GM19372 (cell line): ENCODE measurements at regions not wholly inside any gene's neighbourhood (a gene's known extent, or its start where the extent isn't known, plus 50 kb on each side); places are given as distances from the start of the nearest gene placed in this dataset.

Source experiments
- ATAC-seq: cut with Tn5 transposase; IDR thresholded peaks from one replicate; pipeline ENCODE4 v1.9.1; 2021; ENCODE audit warnings: mild to moderate bottlenecking, low read depth, moderate library complexity; ENCODE audit not compliant: unreplicated experiment

DNA sequence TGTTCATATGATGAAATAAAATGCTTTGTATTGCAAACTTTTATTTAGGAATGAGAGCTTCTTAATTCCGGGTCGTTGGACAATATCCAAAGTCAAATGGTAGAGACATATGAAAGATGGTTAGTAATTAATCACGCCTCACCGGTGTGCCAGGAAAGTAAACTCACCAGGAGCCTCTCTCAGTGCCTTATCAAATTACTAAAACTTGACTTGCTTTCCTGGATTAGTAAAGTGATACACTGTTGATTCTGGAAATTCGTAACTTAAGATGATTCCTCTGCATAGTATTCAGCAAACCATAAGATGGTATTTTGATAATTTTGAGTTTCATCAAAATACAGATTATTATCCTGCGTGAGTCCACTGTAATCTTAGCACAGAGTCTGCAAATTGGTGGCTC is 115.2 kb downstream of the PAX1 start:
- ATAC-seq = no peak

- no peak for ATAC-seq
Measured at GRCh38 chr20:21820045-21820444, 114.6 kb downstream of the PAX1 start.

DNA sequence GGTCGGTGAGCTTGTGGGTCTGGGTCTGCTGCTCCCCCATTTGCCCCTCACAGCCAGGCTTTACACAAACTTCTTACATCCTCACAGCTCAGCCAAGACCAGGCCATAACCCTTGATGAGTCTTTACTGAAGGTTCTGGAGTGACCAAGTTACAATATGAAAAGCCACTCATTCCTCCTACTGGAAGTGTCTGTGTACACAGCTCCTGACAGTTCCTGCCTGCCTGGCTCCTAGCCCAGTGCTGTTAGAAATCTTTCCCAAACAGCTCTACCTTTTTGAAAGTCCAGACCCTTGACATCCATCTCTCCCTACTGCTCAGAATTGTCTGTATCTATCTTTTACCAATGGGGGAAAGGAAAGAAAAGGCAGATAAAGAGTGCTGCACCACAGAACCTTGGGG is 106.9 kb downstream of the PAX1 start:
- no peak for ATAC-seq

DNA sequence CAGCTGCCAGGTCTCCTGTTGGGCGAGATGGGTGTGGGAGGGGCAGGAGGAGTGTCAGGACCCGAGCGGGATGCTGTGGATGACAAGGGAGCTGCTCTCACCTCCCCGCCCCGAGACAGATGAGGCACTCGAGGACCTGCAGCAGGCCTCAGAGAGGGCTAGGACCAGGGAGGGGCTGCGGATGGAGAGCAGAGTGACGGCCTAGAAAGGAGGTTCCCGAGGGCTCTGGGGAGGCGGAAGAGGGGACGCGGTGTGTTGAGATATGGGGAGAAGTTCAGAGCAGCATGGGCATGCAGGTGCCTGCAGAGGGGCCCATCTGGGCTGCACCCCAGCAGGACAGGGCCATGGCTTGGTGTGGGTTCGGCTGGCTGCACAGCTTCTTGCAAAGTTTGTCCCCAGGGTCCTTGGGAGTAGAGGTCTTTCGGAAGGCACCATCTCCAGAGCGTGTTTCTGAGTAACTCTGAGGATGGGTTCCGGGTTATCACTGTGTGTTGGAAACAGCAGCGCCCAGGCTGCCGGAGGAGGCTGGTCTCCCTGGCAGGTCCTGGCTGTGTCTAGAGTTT is 104.6 kb downstream of the PAX1 start:
- no peak for ATAC-seq

DNA sequence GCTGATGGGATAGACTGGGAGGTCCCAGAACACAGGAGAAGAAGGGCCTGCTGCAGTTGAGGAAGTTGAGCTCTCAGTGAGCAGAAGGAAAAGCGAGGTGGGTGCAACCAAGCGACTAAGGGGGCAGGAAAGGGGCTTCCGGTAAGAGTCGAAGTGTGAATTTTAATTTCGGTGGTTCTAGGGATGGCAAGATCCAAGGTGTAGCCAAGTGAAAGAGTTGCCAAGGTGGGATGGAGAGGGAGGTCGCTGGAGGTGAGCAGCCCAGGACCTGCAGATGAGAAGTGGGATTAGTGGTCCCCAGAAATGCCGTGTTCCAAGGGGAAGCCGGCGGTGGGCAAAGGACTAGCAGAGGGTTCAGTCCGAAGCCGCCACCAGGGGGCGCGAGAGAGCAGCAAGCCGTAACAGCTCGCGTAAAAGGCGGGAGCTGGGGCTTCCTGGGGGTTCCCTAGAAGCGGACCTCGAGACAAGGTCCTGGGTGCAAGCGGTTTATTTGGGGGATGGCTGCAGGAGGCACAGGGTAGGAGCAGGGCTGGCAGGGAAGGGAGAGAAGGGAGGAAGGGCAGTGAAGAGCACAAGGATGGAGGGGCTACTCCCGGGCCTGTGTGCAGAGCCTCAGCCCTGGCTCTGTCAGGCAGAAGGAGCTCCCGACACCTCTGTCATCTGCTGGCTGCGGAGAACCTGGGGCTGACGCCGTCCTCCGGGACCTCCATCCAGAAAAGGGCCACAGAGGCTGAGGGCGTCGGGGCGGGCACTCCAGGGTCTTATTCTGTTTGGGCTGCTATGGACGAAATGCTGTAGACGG is 103.6 kb downstream of the PAX1 start:
- ATAC-seq = no peak

DNA sequence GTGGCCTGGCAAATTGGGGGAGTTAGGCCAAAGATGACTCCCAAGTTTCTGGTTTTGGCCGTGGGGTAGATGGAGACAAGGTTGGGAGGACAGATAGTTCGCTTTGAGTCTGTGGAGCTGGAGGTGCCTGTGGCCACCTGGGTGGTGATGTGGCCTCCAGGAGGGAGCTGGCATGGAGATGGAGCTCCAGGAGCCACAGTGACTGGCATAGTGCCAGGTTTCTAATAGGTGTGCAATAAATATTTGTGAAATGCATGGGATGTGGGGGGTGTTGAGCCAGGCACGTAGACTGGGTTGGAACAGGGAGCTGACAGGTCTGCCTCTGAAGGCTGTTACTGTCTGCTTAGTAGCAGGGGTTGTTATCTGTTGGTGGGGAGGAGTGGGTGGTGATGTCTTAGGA is 102.7 kb downstream of the PAX1 start:
- ATAC-seq = no peak

- no peak for ATAC-seq
Measured at GRCh38 chr20:21804802-21805201, 99.3 kb downstream of the PAX1 start.

- no peak for ATAC-seq
Measured at GRCh38 chr20:21801193-21801592, 95.7 kb downstream of the PAX1 start.

DNA sequence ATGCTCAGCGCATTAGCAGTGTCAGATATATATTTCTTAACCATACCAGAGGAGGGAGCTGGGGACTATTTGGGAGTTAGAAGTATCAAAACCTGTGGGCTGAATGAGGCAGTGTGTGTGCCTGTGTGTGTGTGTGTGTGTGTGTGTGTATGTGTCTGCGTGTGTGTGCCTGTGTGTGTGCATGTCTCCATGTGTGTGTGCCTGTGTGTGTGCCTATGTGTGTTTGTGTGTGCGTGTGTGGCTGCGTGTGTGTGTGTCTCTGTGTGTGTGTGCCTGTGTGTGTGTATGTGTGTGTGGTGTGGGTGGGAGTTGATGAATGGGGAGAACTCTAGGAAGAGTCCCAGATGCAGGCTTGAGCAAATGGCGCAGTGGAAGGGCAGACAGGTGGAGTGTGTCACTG is 92.9 kb downstream of the PAX1 start:
- ATAC-seq = no peak

DNA sequence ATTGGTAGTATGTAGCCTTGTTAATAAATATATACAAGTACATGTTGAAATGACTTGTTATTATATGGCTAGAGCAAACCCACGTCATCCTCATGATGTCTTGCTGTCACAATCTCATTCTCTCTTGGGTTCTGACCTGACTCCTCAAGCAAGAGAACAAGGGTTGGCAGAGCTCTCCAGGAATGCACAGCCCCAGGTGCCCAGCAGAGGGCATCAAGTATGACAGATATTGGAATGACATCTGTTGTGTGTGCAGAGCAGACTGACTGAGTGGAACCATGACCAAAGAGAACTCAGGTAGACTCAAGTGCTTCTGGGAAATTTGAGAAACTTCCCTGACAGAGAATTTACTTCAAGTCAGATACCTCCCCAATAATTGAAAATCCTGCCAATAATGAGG is 90.6 kb downstream of the PAX1 start:
- ATAC-seq = no peak

DNA sequence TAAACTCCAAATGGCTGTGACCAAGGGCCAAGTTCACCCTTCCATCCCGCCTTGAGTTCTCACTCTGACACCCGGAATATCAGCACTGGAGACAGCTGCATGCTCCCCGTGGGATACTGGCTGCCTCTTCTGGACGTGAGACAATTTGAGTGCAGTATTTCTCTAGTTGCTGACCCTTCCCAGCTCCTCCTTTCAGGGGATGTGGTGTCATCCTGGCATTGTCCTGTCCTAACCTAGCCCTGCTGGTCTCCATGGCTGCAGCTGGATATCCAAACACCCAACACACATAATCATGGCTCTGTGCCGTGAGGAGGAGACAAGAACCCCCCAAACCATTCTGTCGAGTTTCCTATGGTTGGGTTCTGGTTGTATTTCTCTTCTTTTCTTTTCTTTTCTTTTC is 82.6 kb downstream of the PAX1 start:
- ATAC-seq = no peak

DNA sequence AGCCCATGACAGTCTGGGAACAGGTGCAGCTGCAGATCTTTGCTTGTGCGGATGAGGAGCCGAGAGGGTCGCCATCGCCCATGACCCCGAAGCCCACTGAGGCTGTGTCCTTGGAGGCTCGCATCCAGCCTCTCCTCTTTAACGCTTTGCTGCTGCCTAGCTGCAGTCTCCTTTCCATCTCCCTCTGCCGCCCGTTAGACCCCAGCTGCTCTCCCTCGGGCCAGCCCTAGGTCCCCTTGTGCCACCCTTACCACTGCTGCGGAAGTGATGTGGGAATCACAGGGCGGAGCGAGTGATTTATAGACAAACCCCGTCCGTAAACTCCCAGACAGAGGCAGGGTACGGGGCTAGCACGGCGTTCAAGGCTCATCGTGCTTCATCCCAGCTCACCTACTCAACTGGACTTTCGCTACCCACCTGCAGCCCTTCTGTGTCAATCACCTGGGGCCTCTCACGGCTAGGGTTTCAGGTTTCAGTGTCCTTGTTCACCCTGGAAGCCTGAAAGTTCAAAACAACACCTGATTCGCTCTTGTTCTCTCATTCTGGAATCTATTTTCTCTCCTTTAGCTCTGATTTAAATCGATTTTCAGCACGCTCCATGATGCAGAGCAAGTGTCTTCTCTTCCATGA is 76.1 kb downstream of the PAX1 start:
- no peak for ATAC-seq

- no peak for ATAC-seq
Measured at GRCh38 chr20:21780528-21780927, 75.1 kb downstream of the PAX1 start.
